ENCODE measurements at regions not wholly inside any gene's neighbourhood (a gene's known extent, or its start where the extent isn't known, plus 50 kb on each side); places are given as distances from the start of the nearest gene placed in this dataset.
"Not testable (repeated sequence)": the region's sequence is repeated elsewhere in the genome, so short reads cannot be mapped to it uniquely, and the experiment has no call there.

GRCh38 chr4:179664430-179665027 is 2222.3 kb upstream of the AGA start:
- no peak for DNase-seq (ENCODE audit: low spot score)

GRCh38 chr4:179666226-179666625 is 2224.0 kb upstream of the AGA start:
- no peak for DNase-seq (ENCODE audit: low spot score)

GRCh38 chr4:179671609-179672008 is 2229.4 kb upstream of the AGA start:
- DNase-seq (ENCODE audit: low spot score): no peak

- DNase-seq (ENCODE audit: low spot score): no peak
Observed at GRCh38 chr4:179678093-179678814, 2236.0 kb upstream of the AGA start.

GRCh38 chr4:179683661-179684060 is 2241.4 kb upstream of the AGA start:
- peak; percentile 8 for DNase-seq (ENCODE audit: low spot score)

- no peak for DNase-seq (ENCODE audit: low spot score)
Observed at GRCh38 chr4:179692222-179692621, 2250.0 kb upstream of the AGA start.

GRCh38 chr4:179695175-179695574 is 2252.9 kb upstream of the AGA start:
- no peak for DNase-seq (ENCODE audit: low spot score)

- DNase-seq (ENCODE audit: low spot score): no peak
Observed at GRCh38 chr4:179698321-179698720, 2256.1 kb upstream of the AGA start.

- DNase-seq (ENCODE audit: low spot score): no peak
Observed at GRCh38 chr4:179709961-179710624, 2267.9 kb upstream of the AGA start.

GRCh38 chr4:179719766-179720450 is 2277.7 kb upstream of the AGA start:
- DNase-seq (ENCODE audit: low spot score): no peak

- not testable (repeated sequence) for DNase-seq (ENCODE audit: low spot score)
Observed at GRCh38 chr4:179726491-179726890, 2284.3 kb upstream of the AGA start.

GRCh38 chr4:179728305-179728704 is 2286.1 kb upstream of the AGA start:
- no peak for DNase-seq (ENCODE audit: low spot score)

- DNase-seq (ENCODE audit: low spot score): not testable (repeated sequence)
Observed at GRCh38 chr4:179736820-179737219, 2294.6 kb upstream of the AGA start.

GRCh38 chr4:179738822-179739221 is 2296.6 kb upstream of the AGA start:
- no peak for DNase-seq (ENCODE audit: low spot score)

- DNase-seq (ENCODE audit: low spot score): no peak
Observed at GRCh38 chr4:179747218-179747910, 2305.1 kb upstream of the AGA start.

GRCh38 chr4:179748837-179749236 is 2306.6 kb upstream of the AGA start:
- DNase-seq (ENCODE audit: low spot score): no peak

- DNase-seq (ENCODE audit: low spot score): peak; percentile 94
Observed at GRCh38 chr4:179750374-179750773, 2308.1 kb upstream of the AGA start.

- DNase-seq (ENCODE audit: low spot score): peak; percentile 48
Observed at GRCh38 chr4:179751669-179752068, 2309.4 kb upstream of the AGA start.

GRCh38 chr4:179755322-179755721 is 2313.1 kb upstream of the AGA start:
- DNase-seq (ENCODE audit: low spot score): no peak

GRCh38 chr4:179757641-179758040 is 2315.4 kb upstream of the AGA start:
- DNase-seq (ENCODE audit: low spot score): peak; percentile 77

GRCh38 chr4:179762840-179763239 is 2320.6 kb upstream of the AGA start:
- DNase-seq (ENCODE audit: low spot score): no peak

- no peak for DNase-seq (ENCODE audit: low spot score)
Observed at GRCh38 chr4:179766938-179767337, 2324.7 kb upstream of the AGA start.

All from umbilical cord (tissue), 1 donor.